ENCODE measurements at regions not wholly inside any gene's neighbourhood (a gene's known extent, or its start where the extent isn't known, plus 50 kb on each side); places are given as distances from the start of the nearest gene placed in this dataset.

- TF ChIP-seq POLR2A (IDR thresholded peaks at IDR 0.05), result no peak
- TF ChIP-seq CTCF (IDR thresholded peaks at IDR 0.05), result no peak
Observed at GRCh38 chr1:229710746-229711145, 84.7 kb downstream of the URB2 start.
